Pancreas (tissue), 10 donors: ENCODE measurements at regions not wholly inside any gene's neighbourhood (a gene's known extent, or its start where the extent isn't known, plus 50 kb on each side); places are given as distances from the start of the nearest gene placed in this dataset.
A peak's percentile ranks its signal among the peaks of the same experiment; 100 is the strongest.

Source experiments
- ATAC-seq, 4 donors: fragments of 200-7000 bp; cut with Tn5 transposase; one replicate each; pipeline versions ENCODE4 v1.8.0 to v1.9.1; 2020; ENCODE audit warnings: mild to moderate bottlenecking in 4 of 4, moderate library complexity in 4 of 4
- DNase-seq, 6 donors: peaks; one replicate each; pipeline ENCODE4 v3.0.0-alpha.2; 2020
- FAIRE-seq: peaks from 2 replicates; lab custom pipeline; 2012; peaks lifted over from hg19 to GRCh38; lab: Jason Lieb, UNC
- H3K27ac ChIP-seq, 4 donors: fragments of 200-600 bp; sonication (generic); 1 replicate in 3 of 4; 2 replicates in 1 of 4; pipeline versions ENCODE4 v1.5.0 to v1.8.0; 2020
- H3K27me3 ChIP-seq, 4 donors: fragments of 200-600 bp; one replicate each; pipeline ENCODE4 v1.8.0; 2021
- H3K36me3 ChIP-seq, 3 donors: fragments of 200-600 bp; sonication (generic) in 1 of 3; one replicate each; pipeline versions ENCODE4 v1.5.0 to v1.8.0; 2020 to 2021
- H3K4me1 ChIP-seq, 3 donors: fragments of 200-600 bp; one replicate each; pipeline ENCODE4 v1.8.0; 2021
- H3K4me3 ChIP-seq, 4 donors: fragments of 200-600 bp; sonication (generic) in 2 of 4; one replicate each; pipeline versions ENCODE4 v1.5.0 to v1.8.0; 2020 to 2021
- H3K9me3 ChIP-seq, 4 donors: fragments of 200-600 bp; one replicate each; pipeline ENCODE4 v1.8.0; 2021
- CTCF ChIP-seq, 4 donors: fragments of 200-600 bp; sonication (generic) in 3 of 4; IDR thresholded peaks; one replicate each; pipeline versions ENCODE4 v1.5.0 to v1.8.0; 2021; ENCODE audit warnings: antibody characterized with exemption in 4 of 4
- WGBS, 2 donors: extraction: QIAGEN DNeasy Blood & Tissue Kit; methylation state at CpG; one replicate each; pipeline ENCODE4 v1.1.7; 2013; 5-methylcytosine and 5-hydroxymethylcytosine counted together
- intact Hi-C, 3 donors: fragments of 100-400 bp; cut with DNase I; formaldehyde crosslinking; loops; one replicate each; pipeline versions ENCODE4 v1.11.1 to v1.14.2; 2022
- donor health status: healthy with polysubstance abuse.
- donor health status: DM: no; HTN: no; CAD: no; lungs with moderate emphysema.
- donor health status: DM: no; HTN: no; CAD: no.
- donor health status: control.
- donor health status: control.
- donor health status: Bipolar disorder and iron deficiency.
- donor health status: DM: yes; HTN: yes; CAD: no.
- donor health status: DM: no; HTN: no; CAD: no.
- donor health status: DM: no; HTN: no; CAD: no.
- donor health status: DM: yes; HTN: yes; CAD: no.

- intact Hi-C loops, result no loop called here
- H3K27me3 ChIP-seq, result no peaks in the 10 kb centered on the region
- H3K36me3 ChIP-seq, result no peaks in the 10 kb centered on the region
- H3K4me3 ChIP-seq, result no peak overlapping the region
- no peak overlapping the region for H3K27ac ChIP-seq
- FAIRE-seq, result no peak
- no peak for TF ChIP-seq CTCF (IDR thresholded peaks at IDR 0.05)
- peak in 1 of 6 donors; percentile 33 for DNase-seq
- WGBS, 2 donors, result 72 to 77% methylated on average over 11 to 12 of the region's 12 CpGs
- peak in 3 of 4 donors; percentile 18 to 52 (median 25) for ATAC-seq
- no peaks in the 10 kb centered on the region for H3K9me3 ChIP-seq
- peaks cover 5 to 6% (median 6%) of the 10 kb centered on the region in 3 donors for H3K4me1 ChIP-seq
These were observed 90.5 kb downstream of the NPIPB11 start for GRCh38 chr16:29315916-29316517.

- WGBS, 2 donors, result 83 to 93% methylated on average over 5 of the region's 5 CpGs
These were observed 91.5 kb downstream of the NPIPB11 start for GRCh38 chr16:29315046-29315445.

GRCh38 chr16:29314292-29314934, 92.1 kb downstream of the NPIPB11 start:
- Histone ChIP-seq H3K4me1 (peaks cover 5 to 9% (median 6%) of the 10 kb centered on the region in 3 donors), H3K9me3 (no peaks in the 10 kb centered on the region), H3K27ac (no peak overlapping the region), H3K27me3 (no peaks in the 10 kb centered on the region), H3K4me3 (no peak overlapping the region), H3K36me3 (no peaks in the 10 kb centered on the region)
- intact Hi-C loops, result no loop called here
- 88 to 97% methylated on average over 20 of the region's 20 CpGs for WGBS, 2 donors
- FAIRE-seq (no peak), ATAC-seq (no peak), DNase-seq (peak in 1 of 6 donors; percentile 39)
- TF ChIP-seq CTCF (IDR thresholded peaks at IDR 0.05), result no peak

More at GRCh38 chr16:29315046-29315445, 91.5 kb downstream of the NPIPB11 start:
- H3K9me3 ChIP-seq, result no peaks in the 10 kb centered on the region
- H3K4me1 ChIP-seq, result peaks cover 5 to 9% (median 6%) of the 10 kb centered on the region in 3 donors
- H3K27me3 ChIP-seq, result no peaks in the 10 kb centered on the region
- no peaks in the 10 kb centered on the region for H3K36me3 ChIP-seq
- TF ChIP-seq CTCF (IDR thresholded peaks at IDR 0.05), result no peak
- FAIRE-seq (no peak), ATAC-seq (no peak), DNase-seq (no peak)
- intact Hi-C loops, result no loop called here
- H3K4me3 ChIP-seq, result no peak overlapping the region
- H3K27ac ChIP-seq, result no peak overlapping the region

GRCh38 chr16:29313559-29314048, 92.9 kb downstream of the NPIPB11 start:
- Histone ChIP-seq H3K4me1 (peaks cover 5 to 9% (median 6%) of the 10 kb centered on the region in 3 donors), H3K27ac (no peak overlapping the region), H3K36me3 (no peaks in the 10 kb centered on the region), H3K9me3 (no peaks in the 10 kb centered on the region), H3K27me3 (no peaks in the 10 kb centered on the region), H3K4me3 (no peak overlapping the region)
- no peak for TF ChIP-seq CTCF (IDR thresholded peaks at IDR 0.05)
- 82 to 87% methylated on average over 9 of the region's 9 CpGs for WGBS, 2 donors
- intact Hi-C loops, result no loop called here
- DNase-seq, result peak in 1 of 6 donors; percentile 35
- ATAC-seq, result no peak
- no peak for FAIRE-seq
